Mucosa of stomach (tissue), 1 donor: ENCODE measurements at regions not wholly inside any gene's neighbourhood (a gene's known extent, or its start where the extent isn't known, plus 50 kb on each side); places are given as distances from the start of the nearest gene placed in this dataset.

Experiments used
- H3K27me3 ChIP-seq: one replicate; pipeline ENCODE4 v1.7.0; 2013; ENCODE audit warnings: mild to moderate bottlenecking, low read length; ENCODE audit not compliant: control insufficient read depth, insufficient read depth
- H3K36me3 ChIP-seq: one replicate; pipeline ENCODE4 v1.7.0; 2013; ENCODE audit warnings: low read length; ENCODE audit not compliant: control insufficient read depth, insufficient read depth
- H3K4me1 ChIP-seq: one replicate; pipeline ENCODE4 v1.7.0; 2013; ENCODE audit warnings: mild to moderate bottlenecking, low read length; ENCODE audit not compliant: control insufficient read depth, insufficient read depth
- H3K4me3 ChIP-seq: one replicate; pipeline ENCODE4 v1.7.0; 2013; ENCODE audit warnings: low read length
- H3K9ac ChIP-seq: one replicate; pipeline ENCODE4 v1.7.0; 2013; ENCODE audit warnings: mild to moderate bottlenecking, low read length, moderate library complexity
- H3K9me3 ChIP-seq: one replicate; pipeline ENCODE4 v1.7.0; 2013; ENCODE audit warnings: mild to moderate bottlenecking, low read length, moderate library complexity; ENCODE audit not compliant: control insufficient read depth
- donor health status: Pancreatic carcinoma.

DNA sequence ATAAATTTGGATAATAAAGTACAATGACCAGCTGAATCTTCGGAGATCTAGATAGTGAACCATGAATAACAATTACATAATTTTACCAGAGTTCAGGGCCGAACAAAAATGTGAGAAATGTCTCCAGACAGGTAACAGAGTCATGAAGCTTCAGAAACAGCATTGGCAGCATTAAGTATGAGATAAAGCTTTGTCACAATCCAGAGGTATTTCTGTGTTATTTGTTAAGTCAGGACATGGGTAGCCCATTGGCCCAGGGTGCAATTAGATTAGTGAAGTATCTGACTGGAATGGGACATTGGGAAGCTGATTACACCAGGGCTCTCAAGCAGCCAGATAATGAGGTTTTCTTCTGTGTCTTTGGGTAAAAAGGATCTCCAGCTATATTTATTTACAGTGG lies 184.2 kb upstream of the PPP1R3A start:
- H3K36me3 ChIP-seq, result no peaks in the 10 kb centered on the region
- no peaks in the 10 kb centered on the region for H3K4me1 ChIP-seq
- H3K9ac ChIP-seq, result no peak overlapping the region
- no peaks in the 10 kb centered on the region for H3K9me3 ChIP-seq
- peaks cover 4% of the 10 kb centered on the region for H3K27me3 ChIP-seq
- H3K4me3 ChIP-seq, result no peak overlapping the region

GRCh38 chr7:114102131-114102530 lies 183.3 kb upstream of the PPP1R3A start:
- Histone ChIP-seq H3K4me1 (no peaks in the 10 kb centered on the region), H3K9me3 (no peaks in the 10 kb centered on the region), H3K9ac (no peak overlapping the region), H3K4me3 (no peak overlapping the region), H3K36me3 (no peaks in the 10 kb centered on the region), H3K27me3 (peaks cover 4% of the 10 kb centered on the region)

DNA sequence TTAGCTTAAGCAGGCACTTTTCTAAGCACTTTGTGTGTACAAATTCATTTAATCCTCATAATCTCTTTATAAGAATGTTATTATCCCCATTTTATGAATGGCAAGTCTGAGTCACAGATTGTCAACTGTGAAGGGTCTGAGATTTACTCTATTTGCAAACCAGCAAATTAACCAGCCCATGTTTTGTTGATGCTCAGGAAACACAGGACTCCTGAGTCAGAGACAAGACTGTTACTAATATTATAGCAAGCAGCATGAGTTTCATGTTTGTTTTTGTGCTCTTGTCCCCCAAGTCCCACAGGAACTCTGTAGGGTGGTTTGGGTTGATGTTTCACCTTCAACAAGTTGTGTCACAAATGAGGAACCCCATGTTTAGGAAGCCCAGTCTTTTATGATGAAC lies 182.0 kb upstream of the PPP1R3A start:
- no peaks in the 10 kb centered on the region for H3K36me3 ChIP-seq
- H3K4me1 ChIP-seq, result no peaks in the 10 kb centered on the region
- peaks cover 4% of the 10 kb centered on the region for H3K27me3 ChIP-seq
- H3K9me3 ChIP-seq, result no peaks in the 10 kb centered on the region
- H3K9ac ChIP-seq, result no peak overlapping the region
- no peak overlapping the region for H3K4me3 ChIP-seq

DNA sequence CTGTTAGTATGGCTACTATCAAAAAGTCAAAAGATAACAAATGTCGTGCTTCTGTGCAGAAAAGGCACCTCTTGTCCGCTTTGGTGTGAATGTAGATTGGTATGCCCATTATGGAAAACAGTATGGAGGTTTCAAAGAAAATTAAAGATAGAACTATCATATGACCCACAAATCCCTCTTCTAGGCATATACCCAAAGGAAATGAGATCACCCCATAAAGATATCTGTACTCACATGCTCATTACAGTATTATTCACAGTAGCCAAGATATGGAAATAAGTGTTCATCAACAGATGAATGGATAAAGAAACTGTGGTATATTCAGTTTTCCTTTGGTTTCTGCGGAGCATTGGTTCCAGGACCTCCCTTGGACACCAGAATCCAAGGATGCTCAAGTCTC lies 180.5 kb upstream of the PPP1R3A start:
- Histone ChIP-seq H3K9ac (no peak overlapping the region), H3K36me3 (no peaks in the 10 kb centered on the region), H3K9me3 (no peaks in the 10 kb centered on the region), H3K27me3 (no peaks in the 10 kb centered on the region), H3K4me1 (no peaks in the 10 kb centered on the region), H3K4me3 (no peak overlapping the region)

DNA sequence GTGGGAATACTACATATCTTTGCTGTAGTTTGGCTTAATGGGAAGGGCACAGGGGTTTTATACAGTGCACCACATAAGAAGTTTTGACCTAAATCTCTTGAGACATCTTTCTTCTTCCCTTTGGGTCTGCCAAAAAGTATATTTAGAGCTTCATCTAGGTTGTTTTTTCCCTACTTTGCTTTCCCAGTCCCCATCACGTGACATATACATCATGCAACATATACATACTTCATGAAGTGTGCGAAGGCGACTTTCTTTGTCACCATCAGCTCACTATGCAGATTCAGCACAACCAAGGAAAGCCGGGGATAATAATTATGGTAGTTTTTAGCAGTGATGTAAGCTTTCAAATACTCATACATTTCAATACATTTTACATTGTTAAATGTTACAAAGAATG lies 177.1 kb upstream of the PPP1R3A start:
- H3K4me1 ChIP-seq, result no peaks in the 10 kb centered on the region
- no peaks in the 10 kb centered on the region for H3K36me3 ChIP-seq
- H3K4me3 ChIP-seq, result no peak overlapping the region
- no peaks in the 10 kb centered on the region for H3K9me3 ChIP-seq
- H3K27me3 ChIP-seq, result no peaks in the 10 kb centered on the region
- H3K9ac ChIP-seq, result no peak overlapping the region

DNA sequence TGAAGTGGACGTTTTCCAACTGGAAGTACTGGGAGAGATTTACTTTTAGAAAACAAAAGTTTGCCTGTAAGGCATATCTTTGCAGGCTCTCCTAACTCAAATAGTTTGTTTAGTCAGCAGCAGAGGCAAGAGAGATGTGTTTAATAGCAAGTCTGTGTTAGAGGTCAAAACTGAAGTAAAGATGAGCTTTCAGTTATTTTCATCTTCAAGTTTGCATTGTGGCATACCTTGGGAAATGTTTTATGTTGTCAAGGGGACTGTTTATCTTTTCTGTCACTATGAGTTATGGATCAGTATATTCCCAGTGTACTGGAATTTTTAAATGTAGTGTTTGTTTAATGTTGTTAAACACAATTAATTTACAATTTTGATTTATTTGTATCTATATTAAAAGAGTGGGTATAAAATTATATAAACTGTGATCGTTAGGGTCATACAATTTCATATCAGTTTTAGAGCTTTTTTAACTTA lies 169.7 kb upstream of the PPP1R3A start:
- H3K27me3 ChIP-seq, result peaks cover 49% of the 10 kb centered on the region
- no peak overlapping the region for H3K4me3 ChIP-seq
- no peak overlapping the region for H3K9ac ChIP-seq
- no peaks in the 10 kb centered on the region for H3K36me3 ChIP-seq
- peaks cover 21% of the 10 kb centered on the region for H3K4me1 ChIP-seq
- H3K9me3 ChIP-seq, result no peaks in the 10 kb centered on the region

- Histone ChIP-seq H3K4me1 (peaks cover 23% of the 10 kb centered on the region), H3K9ac (no peak overlapping the region), H3K4me3 (no peak overlapping the region), H3K9me3 (no peaks in the 10 kb centered on the region), H3K36me3 (no peaks in the 10 kb centered on the region), H3K27me3 (peaks cover 55% of the 10 kb centered on the region)
Measured at GRCh38 chr7:114087653-114088469, 169.1 kb upstream of the PPP1R3A start.

GRCh38 chr7:114086914-114087652 lies 168.3 kb upstream of the PPP1R3A start:
- H3K9ac ChIP-seq, result no peak overlapping the region
- no peaks in the 10 kb centered on the region for H3K9me3 ChIP-seq
- H3K4me3 ChIP-seq, result no peak overlapping the region
- H3K4me1 ChIP-seq, result peaks cover 24% of the 10 kb centered on the region
- peaks cover 63% of the 10 kb centered on the region for H3K27me3 ChIP-seq
- no peaks in the 10 kb centered on the region for H3K36me3 ChIP-seq

DNA sequence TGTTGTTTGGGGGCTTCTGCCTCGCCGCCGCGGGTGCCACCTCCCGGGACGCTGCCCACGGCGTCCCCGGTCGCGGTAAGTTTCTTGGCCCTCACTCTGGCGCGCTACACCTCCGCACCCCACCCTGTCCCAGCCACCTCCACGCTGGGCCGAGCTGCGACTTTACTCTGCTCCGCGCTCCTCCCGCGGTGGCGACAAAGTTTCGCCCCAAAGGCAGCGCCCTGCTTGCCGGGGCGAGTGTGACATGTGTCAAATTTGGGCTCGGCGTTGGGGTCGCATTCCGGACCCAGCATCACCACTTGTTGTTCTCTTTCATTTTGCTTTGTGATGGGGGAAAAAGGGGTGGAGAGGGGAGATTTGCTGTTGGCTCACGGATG lies 167.7 kb upstream of the PPP1R3A start:
- Histone ChIP-seq H3K4me3 (no peak overlapping the region), H3K9me3 (no peaks in the 10 kb centered on the region), H3K4me1 (peaks cover 24% of the 10 kb centered on the region), H3K36me3 (no peaks in the 10 kb centered on the region), H3K27me3 (peaks cover 68% of the 10 kb centered on the region), H3K9ac (no peak overlapping the region)

DNA sequence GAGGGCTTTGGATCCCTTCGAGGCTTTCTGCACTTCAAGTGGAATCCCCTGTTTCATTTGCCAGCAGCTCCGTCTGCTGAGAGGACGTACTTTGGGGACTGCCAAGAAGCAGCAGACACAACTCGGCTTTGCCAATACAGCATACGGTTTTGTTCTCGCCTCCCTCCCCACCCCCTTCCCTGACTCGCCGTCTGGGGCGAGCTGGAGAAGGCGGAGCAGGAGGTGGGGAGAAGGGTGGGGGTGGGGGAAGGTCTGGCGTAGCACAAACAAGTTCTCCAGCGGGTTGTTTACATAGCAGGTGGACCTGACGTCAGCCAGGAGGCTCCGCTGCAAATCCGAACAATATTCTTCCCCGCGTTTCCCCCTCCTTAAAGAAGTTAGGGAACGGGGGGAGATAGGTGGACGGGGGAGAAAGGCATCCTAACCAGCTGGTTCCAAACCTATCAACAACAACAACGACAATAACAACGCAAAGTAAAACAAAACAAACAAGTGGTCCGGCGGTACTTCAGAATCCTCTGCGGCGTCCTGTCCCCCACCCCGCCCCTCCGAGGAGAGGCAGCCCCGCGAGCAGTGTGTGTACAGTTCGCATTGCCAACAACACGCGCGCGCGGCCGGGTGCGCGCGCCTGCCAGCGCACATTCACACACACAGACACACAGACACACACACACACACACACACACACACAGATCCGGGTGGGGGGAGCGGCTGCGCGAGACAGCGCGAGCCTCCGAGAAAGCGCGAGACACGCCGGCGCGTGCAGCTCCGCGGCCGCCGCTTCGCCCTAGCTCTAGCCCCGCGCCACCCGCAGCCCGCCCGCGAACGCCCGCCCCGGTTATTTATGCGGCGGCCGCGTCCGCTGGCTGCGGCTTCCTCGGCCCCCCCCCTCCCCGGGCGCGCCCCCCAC lies 167.0 kb upstream of the PPP1R3A start:
- H3K27me3 ChIP-seq, result peaks cover 71% of the 10 kb centered on the region
- peaks cover 24% of the 10 kb centered on the region for H3K4me1 ChIP-seq
- peak overlapping the region; percentile 58 for H3K4me3 ChIP-seq
- H3K9me3 ChIP-seq, result no peaks in the 10 kb centered on the region
- H3K9ac ChIP-seq, result peak overlapping the region; percentile 55
- no peaks in the 10 kb centered on the region for H3K36me3 ChIP-seq

DNA sequence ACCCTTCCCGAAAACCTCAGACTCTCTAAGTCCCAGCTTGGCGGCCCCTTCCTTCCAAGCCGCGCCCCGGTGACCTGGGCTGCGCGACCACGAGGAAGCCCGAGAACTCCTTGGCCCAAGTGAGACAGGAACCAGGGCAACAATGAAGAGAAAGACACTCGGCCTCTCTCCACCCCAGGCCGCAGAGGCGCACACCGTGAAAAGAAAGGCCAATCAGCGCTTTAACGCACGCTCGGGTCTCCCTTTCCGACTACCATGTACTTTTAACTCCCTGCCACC lies 166.4 kb upstream of the PPP1R3A start:
- H3K27me3 ChIP-seq, result peaks cover 73% of the 10 kb centered on the region
- H3K9me3 ChIP-seq, result no peaks in the 10 kb centered on the region
- H3K4me1 ChIP-seq, result peaks cover 24% of the 10 kb centered on the region
- H3K9ac ChIP-seq, result peak overlapping the region; percentile 55
- no peaks in the 10 kb centered on the region for H3K36me3 ChIP-seq
- H3K4me3 ChIP-seq, result peak overlapping the region; percentile 58
